Neural cell (in vitro differentiated cells): ENCODE measurements at regions not wholly inside any gene's neighbourhood (a gene's known extent, or its start where the extent isn't known, plus 50 kb on each side); places are given as distances from the start of the nearest gene placed in this dataset.

Experiments
- H2AFZ ChIP-seq: fragments of 200-600, 300-800 bp; sonication (generic), shearing (Covaris generic); 2 replicates; pipeline ENCODE4 v1.6.0; 2014; ENCODE audit warnings: low read depth, mild to moderate bottlenecking, antibody characterized with exemption, low read length, moderate library complexity
- H3F3A ChIP-seq: fragments of 200-600 bp; shearing (Covaris generic); 2 replicates; pipeline ENCODE4 v1.6.1; 2016; ENCODE audit warnings: mild to moderate bottlenecking, moderate library complexity, mixed read lengths, antibody characterized with exemption, low read length; ENCODE audit not compliant: insufficient read depth, poor library complexity, severe bottlenecking
- H3K27ac ChIP-seq: fragments of 200-600, 300-800 bp; sonication (generic), shearing (Covaris generic); 2 replicates; pipeline ENCODE4 v1.5.1; 2014; ENCODE audit warnings: mild to moderate bottlenecking, low read length, moderate library complexity
- H3K27me3 ChIP-seq: fragments of 300-800, 200-600 bp; sonication (generic), shearing (Covaris generic); 2 replicates; pipeline ENCODE4 v1.6.0; 2014; ENCODE audit warnings: mild to moderate bottlenecking, low read depth, low read length, moderate library complexity; ENCODE audit not compliant: insufficient read depth
- H3K36me3 ChIP-seq: fragments of 300-800, 200-600 bp; sonication (generic), shearing (Covaris generic); 2 replicates; pipeline ENCODE4 v1.5.1; 2014; ENCODE audit warnings: mild to moderate bottlenecking, antibody characterized with exemption, low read length, moderate library complexity; ENCODE audit not compliant: insufficient read depth
- H3K4me2 ChIP-seq: fragments of 300-800, 200-600 bp; sonication (generic), shearing (Covaris generic); 2 replicates; pipeline ENCODE4 v1.6.0; 2014; ENCODE audit warnings: mild to moderate bottlenecking, low read length
- H3K4me3 ChIP-seq: fragments of 300-800, 200-600 bp; sonication (generic), shearing (Covaris generic); 2 replicates; pipeline ENCODE4 v1.5.1; 2014; ENCODE audit warnings: mild to moderate bottlenecking, low read length, moderate library complexity
- H3K79me2 ChIP-seq: fragments of 200-600 bp; shearing (Covaris generic); replicated peaks from 2 replicates; pipeline ENCODE4 v1.6.0; 2014; ENCODE audit warnings: mild to moderate bottlenecking, low read length, moderate library complexity; ENCODE audit not compliant: insufficient read depth
- H3K9ac ChIP-seq: fragments of 300-800, 200-600 bp; sonication (generic), shearing (Covaris generic); 2 replicates; pipeline ENCODE4 v1.6.1; 2016; ENCODE audit warnings: mild to moderate bottlenecking, low read length, mixed read lengths
- H3K9me2 ChIP-seq: fragments of 200-600 bp; shearing (Covaris generic); 2 replicates; pipeline ENCODE4 v1.6.1; 2016; ENCODE audit warnings: mild to moderate bottlenecking, low read length, mixed read lengths; ENCODE audit not compliant: insufficient read depth
- H3K9me3 ChIP-seq: fragments of 200-600, 300-800 bp; sonication (generic), shearing (Covaris generic); 2 replicates; pipeline ENCODE4 v1.6.1; 2016; ENCODE audit warnings: mild to moderate bottlenecking, mixed run types, low read length, moderate library complexity, mixed read lengths
- H4K20me1 ChIP-seq: fragments of 200-600 bp; shearing (Covaris generic); 2 replicates; pipeline ENCODE4 v1.6.1; 2016; ENCODE audit warnings: mild to moderate bottlenecking, mixed run types; ENCODE audit not compliant: insufficient read depth
- EP300 ChIP-seq: fragments of 450-650 bp; conservative IDR thresholded peaks from 2 replicates; pipeline ENCODE4 v1.6.1; 2014; ENCODE audit warnings: antibody characterized with exemption, mild to moderate bottlenecking, moderate library complexity; ENCODE audit not compliant: poor library complexity, severe bottlenecking
- EZH2 ChIP-seq: fragments of 200-600, 300-800 bp; shearing (Covaris generic), sonication (generic); IDR thresholded peaks from 2 replicates; pipeline ENCODE4 v1.6.1; 2014; ENCODE audit warnings: antibody characterized with exemption, low read length, borderline replicate concordance, mild to moderate bottlenecking; ENCODE audit not compliant: insufficient read depth, poor library complexity, severe bottlenecking
- MXI1 ChIP-seq: fragments of 450-650 bp; conservative IDR thresholded peaks from 2 replicates; pipeline ENCODE4 v1.6.1; 2014; ENCODE audit warnings: antibody characterized with exemption, mild to moderate bottlenecking; ENCODE audit not compliant: poor library complexity, severe bottlenecking
- POLR2AphosphoS5 ChIP-seq: IDR thresholded peaks from 2 replicates; pipeline ENCODE4 v1.6.1; 2012
- RAD21 ChIP-seq: fragments of 450-650 bp; conservative IDR thresholded peaks from 2 replicates; pipeline ENCODE4 v1.6.1; 2014; ENCODE audit warnings: antibody characterized with exemption, mild to moderate bottlenecking, moderate library complexity
- SMC3 ChIP-seq: fragments of 450-650 bp; conservative IDR thresholded peaks from 2 replicates; pipeline ENCODE4 v1.6.1; 2014; ENCODE audit warnings: antibody characterized with exemption, mild to moderate bottlenecking, moderate library complexity; ENCODE audit not compliant: poor library complexity
- TAF1 ChIP-seq: IDR thresholded peaks from 2 replicates; pipeline ENCODE4 v1.6.1; 2012; ENCODE audit warnings: low read depth
- TF ChIP-seq, protein P1 (sequence below): IDR thresholded peaks from 2 replicates; pipeline ENCODE4 v1.6.1; 2012; ENCODE audit warnings: borderline replicate concordance
- TF ChIP-seq, protein P2 (sequence below): fragments of 450-650 bp; IDR thresholded peaks from 2 replicates; pipeline ENCODE4 v1.5.1; 2014; ENCODE audit warnings: antibody characterized with exemption, mild to moderate bottlenecking, moderate library complexity; ENCODE audit not compliant: poor library complexity, severe bottlenecking

- no peaks in the 10 kb centered on the region for H3K9me3 ChIP-seq
- H3K9me2 ChIP-seq, result no peaks in the 10 kb centered on the region
- H4K20me1 ChIP-seq, result no peaks in the 10 kb centered on the region
- TF ChIP-seq TAF1 (no peak), SMC3 (no peak), EP300 (no peak), POLR2AphosphoS5 (no peak), EZH2 (no peak), RAD21 (no peak), MXI1 (no peak)
- TF ChIP-seq, protein P1, sequence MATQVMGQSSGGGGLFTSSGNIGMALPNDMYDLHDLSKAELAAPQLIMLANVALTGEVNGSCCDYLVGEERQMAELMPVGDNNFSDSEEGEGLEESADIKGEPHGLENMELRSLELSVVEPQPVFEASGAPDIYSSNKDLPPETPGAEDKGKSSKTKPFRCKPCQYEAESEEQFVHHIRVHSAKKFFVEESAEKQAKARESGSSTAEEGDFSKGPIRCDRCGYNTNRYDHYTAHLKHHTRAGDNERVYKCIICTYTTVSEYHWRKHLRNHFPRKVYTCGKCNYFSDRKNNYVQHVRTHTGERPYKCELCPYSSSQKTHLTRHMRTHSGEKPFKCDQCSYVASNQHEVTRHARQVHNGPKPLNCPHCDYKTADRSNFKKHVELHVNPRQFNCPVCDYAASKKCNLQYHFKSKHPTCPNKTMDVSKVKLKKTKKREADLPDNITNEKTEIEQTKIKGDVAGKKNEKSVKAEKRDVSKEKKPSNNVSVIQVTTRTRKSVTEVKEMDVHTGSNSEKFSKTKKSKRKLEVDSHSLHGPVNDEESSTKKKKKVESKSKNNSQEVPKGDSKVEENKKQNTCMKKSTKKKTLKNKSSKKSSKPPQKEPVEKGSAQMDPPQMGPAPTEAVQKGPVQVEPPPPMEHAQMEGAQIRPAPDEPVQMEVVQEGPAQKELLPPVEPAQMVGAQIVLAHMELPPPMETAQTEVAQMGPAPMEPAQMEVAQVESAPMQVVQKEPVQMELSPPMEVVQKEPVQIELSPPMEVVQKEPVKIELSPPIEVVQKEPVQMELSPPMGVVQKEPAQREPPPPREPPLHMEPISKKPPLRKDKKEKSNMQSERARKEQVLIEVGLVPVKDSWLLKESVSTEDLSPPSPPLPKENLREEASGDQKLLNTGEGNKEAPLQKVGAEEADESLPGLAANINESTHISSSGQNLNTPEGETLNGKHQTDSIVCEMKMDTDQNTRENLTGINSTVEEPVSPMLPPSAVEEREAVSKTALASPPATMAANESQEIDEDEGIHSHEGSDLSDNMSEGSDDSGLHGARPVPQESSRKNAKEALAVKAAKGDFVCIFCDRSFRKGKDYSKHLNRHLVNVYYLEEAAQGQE, result no peak
- TF ChIP-seq, protein P2, sequence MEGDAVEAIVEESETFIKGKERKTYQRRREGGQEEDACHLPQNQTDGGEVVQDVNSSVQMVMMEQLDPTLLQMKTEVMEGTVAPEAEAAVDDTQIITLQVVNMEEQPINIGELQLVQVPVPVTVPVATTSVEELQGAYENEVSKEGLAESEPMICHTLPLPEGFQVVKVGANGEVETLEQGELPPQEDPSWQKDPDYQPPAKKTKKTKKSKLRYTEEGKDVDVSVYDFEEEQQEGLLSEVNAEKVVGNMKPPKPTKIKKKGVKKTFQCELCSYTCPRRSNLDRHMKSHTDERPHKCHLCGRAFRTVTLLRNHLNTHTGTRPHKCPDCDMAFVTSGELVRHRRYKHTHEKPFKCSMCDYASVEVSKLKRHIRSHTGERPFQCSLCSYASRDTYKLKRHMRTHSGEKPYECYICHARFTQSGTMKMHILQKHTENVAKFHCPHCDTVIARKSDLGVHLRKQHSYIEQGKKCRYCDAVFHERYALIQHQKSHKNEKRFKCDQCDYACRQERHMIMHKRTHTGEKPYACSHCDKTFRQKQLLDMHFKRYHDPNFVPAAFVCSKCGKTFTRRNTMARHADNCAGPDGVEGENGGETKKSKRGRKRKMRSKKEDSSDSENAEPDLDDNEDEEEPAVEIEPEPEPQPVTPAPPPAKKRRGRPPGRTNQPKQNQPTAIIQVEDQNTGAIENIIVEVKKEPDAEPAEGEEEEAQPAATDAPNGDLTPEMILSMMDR, result no peak
- H3K4me2 ChIP-seq, result no peak overlapping the region
- no peaks in the 10 kb centered on the region for H3K27me3 ChIP-seq
- H3K9ac ChIP-seq, result no peak overlapping the region
- no peaks in the 10 kb centered on the region for H3F3A ChIP-seq
- no peaks in the 10 kb centered on the region for H3K36me3 ChIP-seq
- H3K27ac ChIP-seq, result no peak overlapping the region
- no peak overlapping the region for H3K4me3 ChIP-seq
- H2AFZ ChIP-seq, result no peak overlapping the region
- H3K79me2 ChIP-seq, result no peaks in the 10 kb centered on the region
Observed at GRCh38 chr2:239495791-239496233, 95.0 kb upstream of the HDAC4 start.

DNA sequence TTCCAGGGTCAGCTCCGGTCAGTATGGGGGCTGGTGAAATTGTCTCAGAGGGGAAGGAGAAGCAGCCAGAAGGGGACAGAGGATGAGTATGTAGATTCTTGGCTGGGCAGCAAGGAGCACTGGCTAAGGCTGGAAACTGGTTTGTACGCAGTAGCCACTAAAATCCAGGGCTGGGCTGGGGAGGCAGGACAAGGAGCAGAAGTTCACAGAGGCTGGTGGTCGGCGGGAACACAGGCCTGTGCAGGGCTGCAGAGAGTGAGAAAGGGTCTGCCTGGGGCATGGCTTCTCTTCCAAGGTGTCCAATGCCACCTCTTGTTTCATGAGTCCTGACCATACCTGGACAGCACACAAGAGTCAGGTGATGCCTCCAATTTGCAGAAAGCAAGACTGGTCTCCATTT is 94.4 kb upstream of the HDAC4 start:
- Histone ChIP-seq H3K9me3 (no peaks in the 10 kb centered on the region), H3K9me2 (no peaks in the 10 kb centered on the region), H3K27me3 (no peaks in the 10 kb centered on the region), H3F3A (no peaks in the 10 kb centered on the region), H3K27ac (no peak overlapping the region), H3K36me3 (no peaks in the 10 kb centered on the region), H2AFZ (no peak overlapping the region), H3K4me3 (no peak overlapping the region), H3K79me2 (no peaks in the 10 kb centered on the region), H3K4me2 (no peak overlapping the region), H4K20me1 (no peaks in the 10 kb centered on the region), H3K9ac (no peak overlapping the region)
- TF ChIP-seq RAD21 (no peak), POLR2AphosphoS5 (no peak), EP300 (no peak), MXI1 (no peak), TAF1 (no peak), EZH2 (no peak), SMC3 (no peak)
- TF ChIP-seq, protein P1, result no peak
- TF ChIP-seq, protein P2, result no peak
